ENCODE measurements at regions not wholly inside any gene's neighbourhood (a gene's known extent, or its start where the extent isn't known, plus 50 kb on each side); places are given as distances from the start of the nearest gene placed in this dataset.

GRCh38 chr12:89877136-89877535 is 168.5 kb upstream of the ATP2B1 start:
- no peaks in the 10 kb centered on the region for H3K4me1 ChIP-seq
- H3K27me3 ChIP-seq = no peaks in the 10 kb centered on the region
- no peak for DNase-seq (ENCODE audit: low spot score)
- no peak overlapping the region for H3K27ac ChIP-seq
- H3K36me3 ChIP-seq = no peaks in the 10 kb centered on the region
- no peak for TF ChIP-seq CTCF (IDR thresholded peaks at IDR 0.05)
- H3K4me3 ChIP-seq = no peak overlapping the region
- H3K9me3 ChIP-seq = no peaks in the 10 kb centered on the region

GRCh38 chr12:89875809-89876208 is 167.2 kb upstream of the ATP2B1 start:
- no peaks in the 10 kb centered on the region for H3K9me3 ChIP-seq
- TF ChIP-seq CTCF (IDR thresholded peaks at IDR 0.05) = no peak
- H3K4me3 ChIP-seq = no peak overlapping the region
- H3K27ac ChIP-seq = no peak overlapping the region
- no peaks in the 10 kb centered on the region for H3K27me3 ChIP-seq
- H3K4me1 ChIP-seq = no peaks in the 10 kb centered on the region
- no peaks in the 10 kb centered on the region for H3K36me3 ChIP-seq
- no peak for DNase-seq (ENCODE audit: low spot score)

DNA sequence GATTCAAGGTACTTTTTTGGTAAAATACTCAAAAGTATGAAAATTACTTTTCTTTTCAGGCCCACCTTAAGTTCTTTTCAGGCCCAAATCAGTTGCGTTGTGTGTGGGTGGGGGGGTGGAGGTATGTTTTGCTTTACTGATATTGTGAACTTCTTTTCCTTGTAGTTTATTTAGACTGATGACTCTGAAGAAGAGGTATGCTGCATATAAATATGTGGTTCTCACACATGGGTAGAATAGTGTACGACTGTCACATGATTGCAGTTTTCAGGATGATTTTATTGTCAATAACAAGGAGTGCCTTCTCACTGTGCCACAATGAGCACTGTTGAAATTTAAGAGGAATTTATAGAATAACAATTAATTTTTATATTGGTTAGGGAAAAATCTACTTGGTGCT is 166.6 kb upstream of the ATP2B1 start:
- H3K27me3 ChIP-seq = no peaks in the 10 kb centered on the region
- no peak overlapping the region for H3K4me3 ChIP-seq
- H3K36me3 ChIP-seq = no peaks in the 10 kb centered on the region
- H3K9me3 ChIP-seq = peaks cover 0 to 4% of the 10 kb centered on the region in 2 donors
- no peak for DNase-seq (ENCODE audit: low spot score)
- no peaks in the 10 kb centered on the region for H3K4me1 ChIP-seq
- no peak for TF ChIP-seq CTCF (IDR thresholded peaks at IDR 0.05)
- H3K27ac ChIP-seq = no peak overlapping the region

DNA sequence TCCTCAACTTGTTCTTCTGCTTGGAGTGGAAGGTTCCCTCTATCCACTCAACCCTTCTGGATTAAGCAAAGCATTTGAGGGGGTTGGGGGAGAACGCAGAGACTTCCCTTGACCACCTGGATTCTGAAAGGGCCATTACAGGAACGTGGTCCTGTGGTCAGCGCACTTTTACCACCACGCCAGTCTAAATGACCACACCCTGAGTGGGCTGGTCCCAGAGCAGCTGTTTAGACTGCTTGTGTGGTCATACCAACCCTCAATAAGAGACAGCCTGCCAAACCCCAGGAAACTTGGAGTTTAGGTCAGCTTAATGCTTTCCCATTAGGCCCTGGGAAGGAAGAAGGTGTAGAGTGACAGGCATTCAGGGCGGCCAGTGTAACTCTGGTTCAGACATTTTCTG is 165.5 kb upstream of the ATP2B1 start:
- Histone ChIP-seq H3K4me1 (no peaks in the 10 kb centered on the region), H3K9me3 (peaks cover 0 to 13% of the 10 kb centered on the region in 2 donors), H3K36me3 (no peaks in the 10 kb centered on the region), H3K27me3 (no peaks in the 10 kb centered on the region), H3K4me3 (no peak overlapping the region), H3K27ac (no peak overlapping the region)
- no peak for TF ChIP-seq CTCF (IDR thresholded peaks at IDR 0.05)
- DNase-seq (ENCODE audit: low spot score) = no peak

DNA sequence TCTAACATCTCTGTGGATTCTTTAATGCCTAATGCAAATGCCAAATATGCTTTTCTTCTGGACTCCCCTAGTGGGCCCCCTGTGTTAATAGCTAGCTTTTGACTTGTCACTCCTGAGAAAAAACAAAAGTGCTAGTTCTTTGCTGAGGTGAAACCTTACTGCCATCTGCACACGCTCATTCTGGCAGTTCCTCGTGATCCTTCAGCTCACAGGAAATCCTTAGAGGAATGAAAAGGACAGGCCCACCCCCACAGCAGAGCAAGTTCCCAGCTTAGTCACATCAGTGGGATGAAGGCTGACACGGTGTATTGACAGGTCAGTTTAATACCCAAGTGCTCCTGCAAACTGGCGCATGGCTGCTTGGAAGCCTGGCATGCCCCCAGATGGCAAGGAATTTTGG is 165.1 kb upstream of the ATP2B1 start:
- TF ChIP-seq CTCF (IDR thresholded peaks at IDR 0.05) = no peak
- Histone ChIP-seq H3K4me3 (no peak overlapping the region), H3K27me3 (no peaks in the 10 kb centered on the region), H3K27ac (no peak overlapping the region), H3K36me3 (no peaks in the 10 kb centered on the region), H3K4me1 (no peaks in the 10 kb centered on the region), H3K9me3 (peaks cover 0 to 13% of the 10 kb centered on the region in 2 donors)
- no peak for DNase-seq (ENCODE audit: low spot score)

DNA sequence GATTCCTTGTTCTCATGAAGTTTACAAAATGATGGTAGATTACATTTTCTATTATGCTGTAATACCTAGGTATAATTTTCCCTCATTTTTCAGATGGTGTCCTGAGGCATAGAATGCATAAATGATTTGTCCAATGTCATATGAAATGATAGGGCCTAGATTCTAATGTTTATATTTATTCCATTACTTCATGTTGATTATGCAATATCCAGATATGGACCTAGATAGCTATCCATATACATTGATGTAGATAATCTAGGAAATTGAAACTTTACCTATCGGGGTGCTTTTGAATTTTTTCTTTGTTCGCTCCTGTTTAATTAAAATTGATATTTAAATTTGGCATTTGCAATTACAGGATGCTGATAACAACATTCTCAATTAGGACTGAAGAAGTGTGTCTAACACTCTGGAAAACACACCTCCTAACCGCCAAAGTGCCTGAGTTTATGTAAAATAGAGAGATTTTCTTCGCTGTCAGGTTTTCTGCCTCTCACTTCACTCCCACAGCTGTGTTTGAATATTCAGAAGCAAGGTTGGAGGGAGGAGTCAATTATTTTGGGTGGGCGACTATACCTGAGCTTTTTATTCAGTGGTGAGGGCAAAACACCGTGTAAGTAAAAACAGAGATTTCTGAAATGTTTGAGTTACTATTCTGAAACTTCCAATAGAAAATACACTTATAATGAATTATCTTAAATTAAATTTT is 164.4 kb upstream of the ATP2B1 start:
- Histone ChIP-seq H3K4me1 (no peaks in the 10 kb centered on the region), H3K36me3 (no peaks in the 10 kb centered on the region), H3K27ac (no peak overlapping the region), H3K27me3 (no peaks in the 10 kb centered on the region), H3K9me3 (peaks cover 0 to 13% of the 10 kb centered on the region in 2 donors), H3K4me3 (no peak overlapping the region)
- DNase-seq (ENCODE audit: low spot score) = no peak
- TF ChIP-seq CTCF (IDR thresholded peaks at IDR 0.05) = no peak

Data from right atrium auricular region (tissue), 2 donors.